ENCODE measurements at regions not wholly inside any gene's neighbourhood (a gene's known extent, or its start where the extent isn't known, plus 50 kb on each side); places are given as distances from the start of the nearest gene placed in this dataset.
A peak's percentile ranks its signal among the peaks of the same experiment; 100 is the strongest.
"Not testable (repeated sequence)": the region's sequence is repeated elsewhere in the genome, so short reads cannot be mapped to it uniquely, and the experiment has no call there.

DNA sequence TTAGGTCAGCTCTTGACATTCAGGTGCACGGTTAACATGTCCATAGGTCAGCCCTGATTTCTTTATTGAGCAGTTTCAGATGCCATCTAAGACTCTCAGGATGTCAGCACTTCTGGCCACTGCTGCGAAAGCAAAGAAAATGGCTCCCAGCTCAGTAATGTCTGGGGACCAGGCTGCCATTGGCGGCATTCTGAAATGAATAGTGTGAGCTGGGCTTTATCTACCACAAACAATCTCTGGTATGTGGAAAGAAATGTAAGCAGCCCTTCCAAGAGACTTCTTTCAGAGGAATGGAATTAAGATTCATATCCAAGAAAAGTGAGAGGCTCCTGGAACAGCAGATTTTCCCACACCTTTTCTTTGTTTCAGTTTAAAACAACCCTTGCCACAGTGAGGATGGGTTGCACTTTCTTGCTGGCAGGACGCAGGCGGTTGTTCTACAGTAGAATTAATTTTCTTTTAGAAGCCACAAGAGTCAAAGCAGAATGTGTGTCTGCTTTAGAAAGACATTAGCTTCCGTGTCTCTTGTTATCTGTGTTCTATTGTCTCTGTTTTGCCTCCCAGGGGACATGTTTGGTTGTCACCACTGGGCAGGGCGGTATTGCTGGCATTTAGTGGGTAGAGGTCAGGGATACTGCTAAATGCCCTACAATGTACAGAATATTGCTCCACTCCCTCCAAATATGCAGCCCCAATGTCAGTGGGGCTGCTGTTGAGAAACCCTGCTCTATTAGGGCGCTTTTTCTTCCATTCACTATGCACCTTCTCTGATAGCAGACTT is 149.9 kb upstream of the ANKH start:
- DNase-seq (ENCODE audit: low read depth) = no peak

DNA sequence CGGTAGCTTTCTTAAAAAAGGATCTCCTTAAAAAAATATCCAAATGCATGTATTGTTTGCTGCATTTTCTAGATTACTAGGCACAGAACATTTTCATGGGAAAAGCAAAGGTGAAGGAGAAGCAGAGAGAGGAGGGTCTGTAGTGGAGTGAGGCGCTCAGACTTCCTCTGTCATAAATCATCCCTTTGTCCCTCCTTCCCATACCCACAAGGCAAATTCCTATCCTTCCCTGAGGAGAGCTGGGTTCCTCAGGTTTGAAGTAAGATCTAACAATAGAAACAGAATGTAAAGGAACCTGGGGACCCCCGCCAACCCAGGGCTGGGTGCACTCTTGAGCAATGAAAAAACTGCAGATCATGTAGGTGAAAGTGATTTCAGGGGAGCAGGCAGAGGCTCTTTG is 149.2 kb upstream of the ANKH start:
- DNase-seq (ENCODE audit: low read depth) = no peak

- no peak for DNase-seq (ENCODE audit: low read depth)
These were observed 143.2 kb upstream of the ANKH start for GRCh38 chr5:15014809-15015208.

DNA sequence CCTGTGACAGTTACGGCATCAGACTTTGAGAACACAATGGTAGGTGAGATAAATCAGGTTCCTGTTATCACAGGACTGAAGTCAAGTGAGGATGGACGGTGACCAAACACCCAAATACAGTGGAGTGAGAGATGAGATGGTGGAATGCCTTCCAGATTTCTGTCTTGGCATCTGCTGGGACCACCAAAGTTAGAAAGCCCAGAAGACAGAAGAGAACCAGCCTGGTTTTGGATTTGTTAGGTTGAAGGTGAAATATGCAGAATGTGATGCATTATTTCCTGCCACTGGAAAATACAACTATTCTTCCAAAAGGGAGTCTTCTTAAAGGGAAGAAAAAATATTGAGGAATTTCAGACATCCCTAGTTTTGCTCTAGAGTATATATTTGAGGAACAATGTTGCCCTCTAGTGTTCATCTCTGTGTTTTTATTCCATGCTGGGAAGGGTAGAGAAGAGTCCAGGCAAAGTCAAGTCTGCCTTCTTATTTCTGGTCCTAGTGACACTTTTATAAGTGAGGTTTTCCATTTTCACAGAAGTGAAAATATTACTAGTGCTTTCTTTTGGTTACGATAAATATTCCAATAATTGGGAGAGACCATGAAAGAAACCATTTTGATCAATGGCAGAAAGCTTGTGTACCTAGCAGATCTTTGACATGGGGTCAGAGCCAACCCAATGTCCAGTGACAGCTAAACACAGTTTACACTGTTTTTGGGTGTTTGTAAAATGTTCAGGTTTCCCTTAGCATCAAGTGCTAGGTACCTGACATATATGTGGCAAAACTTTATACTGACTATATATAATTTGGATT is 142.3 kb upstream of the ANKH start:
- DNase-seq (ENCODE audit: low read depth) = no peak

DNA sequence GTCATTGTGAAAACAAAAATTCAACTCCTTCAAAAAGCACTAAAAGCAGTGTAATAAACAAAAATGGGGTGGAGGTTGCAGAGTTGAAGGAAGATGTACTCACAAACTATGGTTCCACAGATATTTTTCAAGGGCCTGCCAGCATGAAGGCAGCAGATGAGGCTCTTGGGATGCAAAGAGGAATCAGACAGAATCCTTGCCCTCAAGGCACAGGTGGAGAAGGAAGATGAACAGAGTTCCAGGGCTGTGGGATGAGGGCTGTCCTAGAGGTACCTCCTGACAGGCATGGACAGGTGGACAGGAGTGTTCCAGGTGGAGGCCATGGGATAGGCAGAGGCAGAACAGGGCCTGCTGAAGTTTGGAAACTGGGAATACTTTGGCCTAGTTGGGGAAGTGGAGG is 140.5 kb upstream of the ANKH start:
- DNase-seq (ENCODE audit: low read depth) = no peak

DNA sequence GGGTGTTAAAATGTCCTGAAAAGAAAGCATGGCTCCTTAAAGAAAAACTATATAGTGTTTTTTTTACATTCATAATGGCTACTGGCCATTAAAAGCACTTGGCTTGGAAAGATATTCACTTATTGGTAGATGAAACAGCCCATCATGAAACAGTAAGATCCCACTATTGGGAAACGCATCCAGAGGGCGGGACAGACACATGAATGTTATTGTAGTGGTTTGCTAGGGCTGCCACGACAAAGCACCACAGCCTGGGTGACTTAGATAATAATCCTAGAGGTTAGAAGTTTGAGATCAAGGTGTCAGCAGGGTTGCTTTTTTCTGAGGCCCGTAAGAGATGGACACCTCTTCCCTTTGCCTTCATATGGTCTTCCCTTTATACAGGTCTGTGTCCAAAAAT is 139.4 kb upstream of the ANKH start:
- DNase-seq (ENCODE audit: low read depth) = no peak

- DNase-seq (ENCODE audit: low read depth) = no peak
These were observed 137.8 kb upstream of the ANKH start for GRCh38 chr5:15009420-15009819.

DNA sequence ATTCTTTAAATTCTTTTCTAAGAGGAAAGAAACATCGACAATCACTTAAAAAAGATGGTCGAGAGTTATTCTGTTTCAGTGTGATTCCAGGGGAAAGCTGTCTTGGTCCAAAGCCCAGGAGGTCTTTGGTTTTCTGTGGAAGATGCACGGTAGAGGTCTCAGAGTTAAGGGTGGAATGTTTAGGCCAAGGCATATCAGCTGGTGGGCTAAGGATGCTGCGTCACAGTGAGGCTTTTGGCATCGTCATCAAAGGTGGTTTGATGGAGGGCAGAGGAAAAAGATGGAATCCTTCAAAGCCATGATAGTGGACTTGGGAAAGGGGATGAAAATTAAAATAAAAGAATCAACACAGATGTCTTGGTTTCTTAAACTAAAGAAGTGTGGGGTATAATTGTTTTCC is 137.3 kb upstream of the ANKH start:
- DNase-seq (ENCODE audit: low read depth) = no peak

DNA sequence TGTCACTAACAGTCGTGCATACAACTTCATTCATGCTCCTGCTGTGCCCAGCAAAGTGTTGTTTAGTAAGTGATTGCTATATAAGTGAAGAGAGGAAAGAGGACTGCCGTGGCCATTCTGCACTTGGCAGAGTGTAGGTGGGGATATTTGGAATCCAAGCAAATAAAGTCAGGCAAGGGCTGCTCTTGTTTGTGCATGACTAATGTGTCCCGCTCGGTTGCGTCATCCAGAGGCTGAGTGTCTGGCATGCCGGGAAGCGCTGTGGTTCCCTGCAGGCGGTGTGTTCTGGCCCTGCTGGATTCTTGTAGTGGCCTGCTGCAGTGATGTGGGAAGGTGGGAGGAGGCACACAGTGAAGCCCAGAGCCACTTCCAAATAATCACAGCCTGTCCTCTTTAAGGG is 136.9 kb upstream of the ANKH start:
- DNase-seq (ENCODE audit: low read depth) = no peak

GRCh38 chr5:15007646-15008045 is 136.1 kb upstream of the ANKH start:
- no peak for DNase-seq (ENCODE audit: low read depth)

GRCh38 chr5:15004506-15004905 is 132.9 kb upstream of the ANKH start:
- no peak for DNase-seq (ENCODE audit: low read depth)

GRCh38 chr5:15003511-15003920 is 131.9 kb upstream of the ANKH start:
- DNase-seq (ENCODE audit: low read depth) = peak; percentile 17

DNA sequence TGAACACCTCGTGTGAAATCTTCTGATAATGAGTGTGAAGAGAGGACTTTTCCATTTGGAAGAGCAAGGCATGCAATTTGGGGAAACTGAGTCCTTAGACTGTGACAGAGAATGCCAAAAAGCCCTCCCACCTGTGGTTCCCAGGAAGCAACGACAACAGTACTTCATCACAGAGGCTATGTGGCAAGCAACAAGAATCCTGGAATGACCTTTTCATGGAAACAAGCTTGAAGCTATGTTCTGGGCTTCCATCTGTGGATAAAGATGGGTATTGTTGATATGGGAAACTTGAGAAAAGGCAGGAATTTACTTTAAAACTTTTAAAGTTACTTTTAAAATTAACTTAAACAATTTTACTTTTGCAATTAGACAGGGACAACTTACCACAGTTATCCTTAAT is 131.2 kb upstream of the ANKH start:
- DNase-seq (ENCODE audit: low read depth) = no peak

DNA sequence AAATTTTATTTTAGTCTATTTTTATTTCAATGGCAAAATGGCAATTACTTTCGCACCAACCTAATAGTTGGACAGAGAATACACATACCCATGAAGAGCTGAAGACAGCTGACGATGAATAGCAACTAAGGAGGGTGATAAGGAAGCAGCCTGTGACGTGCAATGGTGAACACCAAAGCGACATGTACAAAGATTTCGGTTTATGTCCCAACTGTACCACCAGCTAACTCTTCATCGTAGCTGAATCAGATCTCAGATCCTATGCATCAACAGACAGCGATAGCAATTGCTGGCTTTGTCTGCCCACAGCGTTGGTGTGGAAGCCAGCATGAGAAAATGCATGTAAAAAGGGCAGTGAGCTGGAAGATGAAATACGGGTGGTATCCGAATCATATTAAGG is 130.6 kb upstream of the ANKH start:
- DNase-seq (ENCODE audit: low read depth) = no peak

- DNase-seq (ENCODE audit: low read depth) = no peak
These were observed 129.9 kb upstream of the ANKH start for GRCh38 chr5:15001517-15001916.

GRCh38 chr5:14998491-14998890 is 126.9 kb upstream of the ANKH start:
- no peak for DNase-seq (ENCODE audit: low read depth)

DNA sequence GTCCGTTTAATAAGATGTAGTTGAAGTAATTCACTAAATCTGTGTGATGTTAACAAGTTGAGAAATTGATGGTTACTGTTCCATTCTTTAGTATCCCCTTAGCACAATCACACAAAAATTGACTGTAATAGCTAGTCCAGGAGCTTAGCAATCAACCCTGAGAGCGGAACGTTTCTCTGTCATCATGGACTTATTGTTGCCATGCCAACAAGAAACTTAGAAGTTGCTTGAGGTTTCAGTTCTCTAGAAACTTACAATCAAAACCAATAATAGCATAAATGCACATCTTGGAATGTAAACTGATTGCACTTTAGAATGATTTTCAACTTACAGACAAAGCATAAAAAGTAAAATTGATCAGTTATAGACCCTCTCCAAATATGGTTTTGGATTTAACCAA is 125.4 kb upstream of the ANKH start:
- DNase-seq (ENCODE audit: low read depth) = no peak

DNA sequence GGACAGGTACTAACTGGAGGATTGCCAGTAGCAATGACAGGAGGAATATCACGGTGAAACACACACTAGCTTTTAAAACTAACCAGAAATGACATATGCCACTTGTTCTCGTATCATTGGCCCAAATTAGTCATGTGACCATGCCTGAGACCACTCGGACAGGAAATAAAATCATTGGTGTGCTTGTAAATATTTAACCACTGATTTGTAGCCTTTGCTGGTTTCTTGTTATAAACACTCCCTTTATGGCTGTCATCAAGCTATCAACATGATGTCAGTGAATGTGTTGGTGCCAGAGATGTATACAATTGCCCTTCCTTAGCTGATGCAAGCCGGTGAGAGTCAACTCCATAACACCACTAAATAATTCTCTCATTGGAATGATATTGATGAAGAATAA is 123.7 kb upstream of the ANKH start:
- DNase-seq (ENCODE audit: low read depth) = no peak

DNA sequence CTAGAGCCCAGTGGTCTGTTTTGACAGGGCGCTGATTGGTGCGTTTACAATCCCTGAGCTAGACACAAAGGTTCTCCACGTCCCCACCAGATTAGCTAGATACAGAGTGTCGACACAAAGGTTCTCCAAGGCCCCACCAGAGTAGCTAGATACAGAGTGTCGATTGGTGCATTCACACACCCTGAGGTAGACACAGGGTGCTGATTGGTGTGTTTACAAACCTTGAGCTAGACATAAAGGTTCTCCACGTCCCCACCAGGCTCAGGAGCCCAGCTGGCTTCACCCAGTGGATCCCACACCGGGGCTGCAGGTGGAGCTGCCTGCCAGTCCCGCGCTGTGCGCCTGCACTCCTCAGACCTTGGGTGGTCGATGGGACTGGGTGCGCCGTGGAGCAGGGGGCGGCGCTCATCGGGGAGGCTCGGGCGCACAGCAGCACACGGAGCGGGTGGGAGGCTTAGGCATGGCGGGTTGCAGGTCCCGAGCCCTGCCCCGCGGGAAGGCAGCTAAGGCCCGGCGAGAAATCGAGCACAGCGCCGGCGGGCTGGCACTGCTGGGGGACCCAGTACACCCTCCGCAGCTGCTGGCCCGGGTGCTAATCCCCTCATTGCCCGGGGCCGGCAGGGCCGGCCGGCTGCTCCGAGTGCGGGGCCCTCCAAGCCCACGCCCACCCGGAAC is 122.0 kb upstream of the ANKH start:
- DNase-seq (ENCODE audit: low read depth) = not testable (repeated sequence)

- DNase-seq (ENCODE audit: low read depth) = peak; percentile 23
These were observed 121.3 kb upstream of the ANKH start for GRCh38 chr5:14992751-14993458.

- DNase-seq (ENCODE audit: low read depth) = no peak
These were observed 116.6 kb upstream of the ANKH start for GRCh38 chr5:14988223-14988622.

- DNase-seq (ENCODE audit: low read depth) = no peak
These were observed 114.8 kb upstream of the ANKH start for GRCh38 chr5:14986413-14986812.

Data from activated T-helper 9 cell treated with anti-CD3 and anti-CD28 coated beads, Interleukin-2, amount 50 U/mL, for 16 hours (primary cell).